Omental fat pad (tissue), 3 donors: ENCODE measurements at regions not wholly inside any gene's neighbourhood (a gene's known extent, or its start where the extent isn't known, plus 50 kb on each side); places are given as distances from the start of the nearest gene placed in this dataset.

Experiments used
- ATAC-seq: fragments of 150-250 bp; one replicate; pipeline ENCODE4 v1.9.1; 2016; ENCODE audit warnings: mild to moderate bottlenecking, moderate library complexity; ENCODE audit not compliant: low FRiP score
- DNase-seq: peaks from one replicate; pipeline ENCODE4 v3.0.0-alpha.2; 2019; ENCODE audit warnings: low spot score
- TF ChIP-seq, protein P1 (sequence below), 3 donors: fragments of 450-650 bp; IDR thresholded peaks; one replicate each; pipeline ENCODE4 v1.5.1; 2016 to 2017; ENCODE audit warnings: antibody characterized with exemption in 3 of 3, mild to moderate bottlenecking in 3 of 3, moderate library complexity in 2 of 3

DNA sequence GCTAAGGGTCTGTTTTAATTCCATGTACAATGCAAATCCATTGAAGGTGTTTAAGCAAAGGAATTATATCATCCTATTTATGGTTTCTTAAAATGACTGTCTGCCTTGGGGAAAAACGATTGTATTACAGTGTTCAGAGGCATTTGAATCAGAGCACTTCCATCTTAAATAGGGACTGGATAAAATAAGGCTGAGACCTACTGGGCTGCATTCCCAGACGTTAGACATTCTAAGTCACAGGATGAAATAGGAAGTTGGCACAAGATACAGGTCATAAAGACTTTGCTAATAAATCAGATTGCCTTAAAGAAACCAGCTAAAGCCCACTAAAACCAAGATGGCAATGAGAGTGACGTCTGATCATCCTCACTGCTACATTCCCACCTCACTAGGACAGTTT, 1167.2 kb upstream of the PABPC4L start:
- no peak for DNase-seq
- ATAC-seq = no peak
- TF ChIP-seq, protein P1, sequence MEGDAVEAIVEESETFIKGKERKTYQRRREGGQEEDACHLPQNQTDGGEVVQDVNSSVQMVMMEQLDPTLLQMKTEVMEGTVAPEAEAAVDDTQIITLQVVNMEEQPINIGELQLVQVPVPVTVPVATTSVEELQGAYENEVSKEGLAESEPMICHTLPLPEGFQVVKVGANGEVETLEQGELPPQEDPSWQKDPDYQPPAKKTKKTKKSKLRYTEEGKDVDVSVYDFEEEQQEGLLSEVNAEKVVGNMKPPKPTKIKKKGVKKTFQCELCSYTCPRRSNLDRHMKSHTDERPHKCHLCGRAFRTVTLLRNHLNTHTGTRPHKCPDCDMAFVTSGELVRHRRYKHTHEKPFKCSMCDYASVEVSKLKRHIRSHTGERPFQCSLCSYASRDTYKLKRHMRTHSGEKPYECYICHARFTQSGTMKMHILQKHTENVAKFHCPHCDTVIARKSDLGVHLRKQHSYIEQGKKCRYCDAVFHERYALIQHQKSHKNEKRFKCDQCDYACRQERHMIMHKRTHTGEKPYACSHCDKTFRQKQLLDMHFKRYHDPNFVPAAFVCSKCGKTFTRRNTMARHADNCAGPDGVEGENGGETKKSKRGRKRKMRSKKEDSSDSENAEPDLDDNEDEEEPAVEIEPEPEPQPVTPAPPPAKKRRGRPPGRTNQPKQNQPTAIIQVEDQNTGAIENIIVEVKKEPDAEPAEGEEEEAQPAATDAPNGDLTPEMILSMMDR (IDR thresholded peaks at IDR 0.05) = no peak

DNA sequence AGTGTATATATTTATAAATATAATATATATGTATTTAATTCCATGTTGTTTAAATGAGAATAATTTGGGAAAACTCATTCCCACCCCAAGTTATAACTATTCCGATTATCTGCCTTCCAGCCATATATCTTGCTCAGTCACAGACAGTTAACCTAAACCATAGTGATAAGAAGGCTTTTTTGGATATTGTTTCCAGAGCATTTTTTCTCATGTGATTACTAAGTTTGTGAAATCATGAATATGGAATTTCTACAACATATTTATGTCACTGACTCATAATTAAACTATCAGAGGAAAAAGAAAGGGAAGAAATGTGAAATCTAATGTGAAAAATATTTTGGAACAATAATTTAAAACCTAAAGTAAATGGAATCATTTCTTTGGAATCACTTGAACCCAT, 1163.5 kb upstream of the PABPC4L start:
- TF ChIP-seq, protein P1 (IDR thresholded peaks at IDR 0.05) = no peak

DNA sequence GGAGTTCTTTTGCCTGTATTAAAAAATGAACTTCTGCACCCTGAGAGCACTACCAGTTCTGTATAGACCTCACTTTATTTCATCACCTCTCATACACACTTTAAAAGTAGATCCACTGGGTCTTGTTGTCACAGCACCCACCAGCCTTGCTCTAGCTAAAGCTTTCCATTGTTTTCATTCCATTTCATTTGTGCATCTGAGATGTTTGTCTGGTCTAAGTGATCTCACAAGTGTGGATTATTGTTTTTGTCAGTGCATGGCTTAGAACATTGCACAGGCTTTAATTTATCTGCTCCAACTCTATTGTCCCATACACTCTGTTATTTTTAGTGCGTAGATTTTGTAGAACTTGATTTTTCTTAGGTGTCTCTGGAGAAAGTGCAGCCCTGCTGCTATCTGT, 1157.5 kb upstream of the PABPC4L start:
- DNase-seq = no peak
- ATAC-seq = no peak
- TF ChIP-seq, protein P1 (IDR thresholded peaks at IDR 0.05) = no peak

More for the DNA sequence above, 1163.5 kb upstream of the PABPC4L start:
- ATAC-seq (no peak), DNase-seq (no peak)

DNA sequence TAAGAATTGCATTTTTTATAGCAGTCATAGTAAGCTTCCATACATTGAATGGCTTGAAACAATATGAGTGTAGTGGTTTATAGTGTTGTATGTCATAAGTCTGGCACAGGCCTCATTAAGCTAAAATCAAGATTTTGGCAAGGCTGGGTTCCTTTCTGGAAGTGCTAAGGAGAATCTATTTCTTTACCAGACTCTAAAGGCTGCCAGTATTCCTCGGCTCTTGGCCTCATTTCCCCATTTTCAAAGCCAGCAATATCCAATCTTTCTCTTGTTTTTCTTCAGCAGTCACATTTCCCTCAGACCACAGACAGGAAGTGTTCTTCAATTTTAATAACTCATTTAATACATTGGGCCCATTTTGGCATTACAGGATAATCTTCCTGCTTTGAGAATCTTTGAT, 1155.5 kb upstream of the PABPC4L start:
- ATAC-seq = no peak
- DNase-seq = no peak

DNA sequence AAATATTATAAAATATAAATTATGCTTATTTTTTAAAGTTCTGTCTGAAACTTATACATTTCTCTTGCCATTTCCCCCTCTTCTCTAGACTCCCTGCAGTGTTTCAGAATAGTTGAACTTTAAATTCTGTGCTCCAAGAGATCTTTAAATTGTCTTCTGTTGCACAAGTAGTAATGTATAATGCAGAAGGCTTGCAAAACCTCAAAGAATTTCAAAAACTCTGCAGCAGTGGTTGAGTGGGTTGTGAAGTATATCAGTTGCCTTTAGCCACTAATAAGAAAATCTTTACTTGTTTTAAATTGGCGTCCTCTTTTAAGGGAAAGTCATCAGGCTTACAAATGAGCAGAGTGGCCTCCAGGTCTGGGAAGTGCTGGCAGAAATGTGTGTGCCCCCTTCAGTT, 1153.3 kb upstream of the PABPC4L start:
- ATAC-seq (no peak), DNase-seq (no peak)
- TF ChIP-seq, protein P1 (IDR thresholded peaks at IDR 0.05) = no peak

More for the DNA sequence above, 1155.5 kb upstream of the PABPC4L start:
- TF ChIP-seq, protein P1 (IDR thresholded peaks at IDR 0.05) = no peak

DNA sequence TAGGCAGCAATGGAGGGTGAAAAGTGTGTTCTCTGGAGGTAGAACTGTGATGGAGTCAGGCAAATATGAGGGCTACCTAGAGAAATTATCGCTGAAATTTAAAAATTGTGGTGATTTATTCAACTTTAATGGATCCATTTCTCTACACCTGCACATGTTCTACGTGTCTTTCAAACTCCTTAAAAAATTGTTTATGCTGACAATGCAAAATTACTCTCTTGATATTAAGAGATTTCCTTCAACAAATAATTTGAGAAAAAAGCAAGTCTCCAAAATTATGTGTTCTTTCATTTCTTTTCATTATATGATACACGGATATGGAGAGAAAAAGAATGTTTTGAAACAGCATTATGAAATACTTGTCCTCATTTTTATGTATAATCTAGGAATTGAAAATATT, 1151.4 kb upstream of the PABPC4L start:
- DNase-seq = no peak
- no peak for ATAC-seq
- TF ChIP-seq, protein P1 (IDR thresholded peaks at IDR 0.05) = no peak

DNA sequence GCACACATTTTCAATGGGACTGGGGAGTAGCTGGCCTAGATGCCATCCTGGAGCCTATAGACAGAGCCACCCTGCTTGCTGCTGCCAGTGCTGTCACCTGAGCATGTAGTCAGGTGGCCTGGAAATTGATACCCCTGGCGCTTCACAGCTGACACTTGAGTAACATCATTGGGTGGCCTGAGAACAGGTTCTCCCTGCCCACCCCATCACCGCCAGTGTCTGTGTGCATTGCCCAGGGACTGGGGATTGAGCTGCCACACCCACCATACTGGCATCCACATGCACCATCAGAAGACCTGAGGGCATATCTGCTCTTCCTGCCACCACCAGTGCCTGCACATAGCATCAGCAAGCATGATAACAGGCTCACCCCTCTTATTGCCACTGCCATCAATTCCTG, 1142.9 kb upstream of the PABPC4L start:
- no peak for DNase-seq
- no peak for ATAC-seq
- TF ChIP-seq, protein P1 (IDR thresholded peaks at IDR 0.05) = no peak
